Skin epidermis (tissue), 12 donors: ENCODE measurements at regions not wholly inside any gene's neighbourhood (a gene's known extent, or its start where the extent isn't known, plus 50 kb on each side); places are given as distances from the start of the nearest gene placed in this dataset.
"Not testable (repeated sequence)": the region's sequence is repeated elsewhere in the genome, so short reads cannot be mapped to it uniquely, and the experiment has no call there.

Experiments used
- H3K27ac ChIP-seq, 21 experiments: fragments of 200-600 bp; sonication (generic) in 11 of 21; one replicate each; pipeline ENCODE4 v1.5.0; 2020; ENCODE audit warnings: mild to moderate bottlenecking in 3 of 21, inconsistent platforms in 2 of 21, moderate library complexity in 2 of 21
- H3K4me3 ChIP-seq, 7 experiments: fragments of 200-600 bp; sonication (generic) in 2 of 7; one replicate each; pipeline ENCODE4 v1.5.0; 2020; ENCODE audit warnings: inconsistent platforms in 2 of 7, mild to moderate bottlenecking in 2 of 7, moderate library complexity in 1 of 7

- H3K4me3 ChIP-seq, result no peak overlapping the region
- H3K27ac ChIP-seq, result no peak overlapping the region
Measured at GRCh38 chrX:106220177-106220576, 52.1 kb downstream of the PWWP3B start.

- no peak overlapping the region for H3K4me3 ChIP-seq
Measured at GRCh38 chrX:106243376-106243775, 75.3 kb downstream of the PWWP3B start.

GRCh38 chrX:106246511-106246910 lies 78.4 kb downstream of the PWWP3B start:
- H3K27ac ChIP-seq, result no peak overlapping the region

More at GRCh38 chrX:106243376-106243775, 75.3 kb downstream of the PWWP3B start:
- H3K27ac ChIP-seq, result no peak overlapping the region

GRCh38 chrX:106247162-106247561 lies 79.1 kb downstream of the PWWP3B start:
- no peak overlapping the region for H3K27ac ChIP-seq
- no peak overlapping the region for H3K4me3 ChIP-seq

More at GRCh38 chrX:106246511-106246910, 78.4 kb downstream of the PWWP3B start:
- no peak overlapping the region for H3K4me3 ChIP-seq

GRCh38 chrX:106249706-106250379 lies 81.7 kb downstream of the PWWP3B start:
- no peak overlapping the region for H3K27ac ChIP-seq

GRCh38 chrX:106263817-106264216 lies 95.7 kb downstream of the PWWP3B start:
- no peak overlapping the region for H3K4me3 ChIP-seq

More at GRCh38 chrX:106249706-106250379, 81.7 kb downstream of the PWWP3B start:
- H3K4me3 ChIP-seq, result no peak overlapping the region

GRCh38 chrX:106273947-106274587 lies 106.0 kb downstream of the PWWP3B start:
- not testable (repeated sequence) for H3K27ac ChIP-seq

More at GRCh38 chrX:106263817-106264216, 95.7 kb downstream of the PWWP3B start:
- H3K27ac ChIP-seq, result no peak overlapping the region

GRCh38 chrX:106275172-106275571 lies 107.1 kb downstream of the PWWP3B start:
- not testable (repeated sequence) for H3K4me3 ChIP-seq, H3K27ac ChIP-seq

More at GRCh38 chrX:106273947-106274587, 106.0 kb downstream of the PWWP3B start:
- H3K4me3 ChIP-seq, result not testable (repeated sequence)

- Histone ChIP-seq H3K27ac (no peak overlapping the region), H3K4me3 (no peak overlapping the region)
Measured at GRCh38 chrX:106278951-106279350, 110.8 kb downstream of the PWWP3B start.

GRCh38 chrX:106281383-106281782 lies 113.3 kb downstream of the PWWP3B start:
- Histone ChIP-seq H3K27ac (no peak overlapping the region), H3K4me3 (no peak overlapping the region)

- Histone ChIP-seq H3K4me3 (no peak overlapping the region), H3K27ac (no peak overlapping the region)
Measured at GRCh38 chrX:106283841-106284240, 115.7 kb downstream of the PWWP3B start.

GRCh38 chrX:106284431-106285025 lies 116.4 kb downstream of the PWWP3B start:
- H3K4me3 ChIP-seq, result no peak overlapping the region

GRCh38 chrX:106286053-106286650 lies 118.0 kb downstream of the PWWP3B start:
- Histone ChIP-seq H3K27ac (no peak overlapping the region), H3K4me3 (no peak overlapping the region)

More at GRCh38 chrX:106284431-106285025, 116.4 kb downstream of the PWWP3B start:
- H3K27ac ChIP-seq, result no peak overlapping the region

GRCh38 chrX:106290778-106291177 lies 122.7 kb downstream of the PWWP3B start:
- not testable (repeated sequence) for H3K27ac ChIP-seq, H3K4me3 ChIP-seq

- H3K4me3 ChIP-seq, H3K27ac ChIP-seq: not testable (repeated sequence)
Measured at GRCh38 chrX:106291779-106292390, 123.8 kb downstream of the PWWP3B start.

- no peak overlapping the region for H3K4me3 ChIP-seq
- no peak overlapping the region for H3K27ac ChIP-seq
Measured at GRCh38 chrX:106300239-106300638, 132.1 kb downstream of the PWWP3B start.

GRCh38 chrX:106300656-106301055 lies 132.6 kb downstream of the PWWP3B start:
- Histone ChIP-seq H3K27ac (no peak overlapping the region), H3K4me3 (no peak overlapping the region)

- no peak overlapping the region for H3K27ac ChIP-seq
Measured at GRCh38 chrX:106302304-106302703, 134.2 kb downstream of the PWWP3B start.

GRCh38 chrX:106306391-106306947 lies 138.4 kb downstream of the PWWP3B start:
- Histone ChIP-seq H3K4me3 (no peak overlapping the region), H3K27ac (no peak overlapping the region)

More at GRCh38 chrX:106302304-106302703, 134.2 kb downstream of the PWWP3B start:
- H3K4me3 ChIP-seq, result no peak overlapping the region

- H3K27ac ChIP-seq, result no peak overlapping the region
- H3K4me3 ChIP-seq, result no peak overlapping the region
Measured at GRCh38 chrX:106323357-106323756, 155.3 kb downstream of the PWWP3B start.
